Neural cell (in vitro differentiated cells): ENCODE measurements at regions not wholly inside any gene's neighbourhood (a gene's known extent, or its start where the extent isn't known, plus 50 kb on each side); places are given as distances from the start of the nearest gene placed in this dataset.

Source experiments
- H2AFZ ChIP-seq: fragments of 200-600, 300-800 bp; sonication (generic), shearing (Covaris generic); 2 replicates; pipeline ENCODE4 v1.6.0; 2014; ENCODE audit warnings: low read depth, mild to moderate bottlenecking, antibody characterized with exemption, low read length, moderate library complexity
- H3F3A ChIP-seq: fragments of 200-600 bp; shearing (Covaris generic); 2 replicates; pipeline ENCODE4 v1.6.1; 2016; ENCODE audit warnings: mild to moderate bottlenecking, moderate library complexity, mixed read lengths, antibody characterized with exemption, low read length; ENCODE audit not compliant: insufficient read depth, poor library complexity, severe bottlenecking
- H3K27ac ChIP-seq: fragments of 200-600, 300-800 bp; sonication (generic), shearing (Covaris generic); 2 replicates; pipeline ENCODE4 v1.5.1; 2014; ENCODE audit warnings: mild to moderate bottlenecking, low read length, moderate library complexity
- H3K27me3 ChIP-seq: fragments of 300-800, 200-600 bp; sonication (generic), shearing (Covaris generic); 2 replicates; pipeline ENCODE4 v1.6.0; 2014; ENCODE audit warnings: mild to moderate bottlenecking, low read depth, low read length, moderate library complexity; ENCODE audit not compliant: insufficient read depth
- H3K36me3 ChIP-seq: fragments of 300-800, 200-600 bp; sonication (generic), shearing (Covaris generic); 2 replicates; pipeline ENCODE4 v1.5.1; 2014; ENCODE audit warnings: mild to moderate bottlenecking, antibody characterized with exemption, low read length, moderate library complexity; ENCODE audit not compliant: insufficient read depth
- H3K4me2 ChIP-seq: fragments of 300-800, 200-600 bp; sonication (generic), shearing (Covaris generic); 2 replicates; pipeline ENCODE4 v1.6.0; 2014; ENCODE audit warnings: mild to moderate bottlenecking, low read length
- H3K4me3 ChIP-seq: fragments of 300-800, 200-600 bp; sonication (generic), shearing (Covaris generic); 2 replicates; pipeline ENCODE4 v1.5.1; 2014; ENCODE audit warnings: mild to moderate bottlenecking, low read length, moderate library complexity
- H3K79me2 ChIP-seq: fragments of 200-600 bp; shearing (Covaris generic); replicated peaks from 2 replicates; pipeline ENCODE4 v1.6.0; 2014; ENCODE audit warnings: mild to moderate bottlenecking, low read length, moderate library complexity; ENCODE audit not compliant: insufficient read depth
- H3K9ac ChIP-seq: fragments of 300-800, 200-600 bp; sonication (generic), shearing (Covaris generic); 2 replicates; pipeline ENCODE4 v1.6.1; 2016; ENCODE audit warnings: mild to moderate bottlenecking, low read length, mixed read lengths
- H3K9me2 ChIP-seq: fragments of 200-600 bp; shearing (Covaris generic); 2 replicates; pipeline ENCODE4 v1.6.1; 2016; ENCODE audit warnings: mild to moderate bottlenecking, low read length, mixed read lengths; ENCODE audit not compliant: insufficient read depth
- H3K9me3 ChIP-seq: fragments of 200-600, 300-800 bp; sonication (generic), shearing (Covaris generic); 2 replicates; pipeline ENCODE4 v1.6.1; 2016; ENCODE audit warnings: mild to moderate bottlenecking, mixed run types, low read length, moderate library complexity, mixed read lengths
- H4K20me1 ChIP-seq: fragments of 200-600 bp; shearing (Covaris generic); 2 replicates; pipeline ENCODE4 v1.6.1; 2016; ENCODE audit warnings: mild to moderate bottlenecking, mixed run types; ENCODE audit not compliant: insufficient read depth
- CTCF ChIP-seq: fragments of 450-650 bp; IDR thresholded peaks from 2 replicates; pipeline ENCODE4 v1.5.1; 2014; ENCODE audit warnings: antibody characterized with exemption, mild to moderate bottlenecking, moderate library complexity; ENCODE audit not compliant: poor library complexity, severe bottlenecking
- EP300 ChIP-seq: fragments of 450-650 bp; conservative IDR thresholded peaks from 2 replicates; pipeline ENCODE4 v1.6.1; 2014; ENCODE audit warnings: antibody characterized with exemption, mild to moderate bottlenecking, moderate library complexity; ENCODE audit not compliant: poor library complexity, severe bottlenecking
- EZH2 ChIP-seq: fragments of 200-600, 300-800 bp; shearing (Covaris generic), sonication (generic); IDR thresholded peaks from 2 replicates; pipeline ENCODE4 v1.6.1; 2014; ENCODE audit warnings: antibody characterized with exemption, low read length, borderline replicate concordance, mild to moderate bottlenecking; ENCODE audit not compliant: insufficient read depth, poor library complexity, severe bottlenecking
- MXI1 ChIP-seq: fragments of 450-650 bp; conservative IDR thresholded peaks from 2 replicates; pipeline ENCODE4 v1.6.1; 2014; ENCODE audit warnings: antibody characterized with exemption, mild to moderate bottlenecking; ENCODE audit not compliant: poor library complexity, severe bottlenecking
- POLR2AphosphoS5 ChIP-seq: IDR thresholded peaks from 2 replicates; pipeline ENCODE4 v1.6.1; 2012
- RAD21 ChIP-seq: fragments of 450-650 bp; conservative IDR thresholded peaks from 2 replicates; pipeline ENCODE4 v1.6.1; 2014; ENCODE audit warnings: antibody characterized with exemption, mild to moderate bottlenecking, moderate library complexity
- REST ChIP-seq: IDR thresholded peaks from 2 replicates; pipeline ENCODE4 v1.6.1; 2012; ENCODE audit warnings: borderline replicate concordance
- SMC3 ChIP-seq: fragments of 450-650 bp; conservative IDR thresholded peaks from 2 replicates; pipeline ENCODE4 v1.6.1; 2014; ENCODE audit warnings: antibody characterized with exemption, mild to moderate bottlenecking, moderate library complexity; ENCODE audit not compliant: poor library complexity
- TAF1 ChIP-seq: IDR thresholded peaks from 2 replicates; pipeline ENCODE4 v1.6.1; 2012; ENCODE audit warnings: low read depth

GRCh38 chr4:178415925-178416324, 973.7 kb upstream of the AGA start:
- no peak overlapping the region for H3K4me3 ChIP-seq
- H3F3A ChIP-seq, result no peaks in the 10 kb centered on the region
- no peaks in the 10 kb centered on the region for H3K9me2 ChIP-seq
- H3K36me3 ChIP-seq, result no peaks in the 10 kb centered on the region
- H3K27ac ChIP-seq, result no peak overlapping the region
- no peak overlapping the region for H3K4me2 ChIP-seq
- no peaks in the 10 kb centered on the region for H4K20me1 ChIP-seq
- TF ChIP-seq EZH2 (no peak), RAD21 (no peak), MXI1 (no peak), CTCF (no peak), TAF1 (no peak), REST (no peak), SMC3 (no peak), EP300 (no peak), POLR2AphosphoS5 (no peak)
- H3K9me3 ChIP-seq, result no peaks in the 10 kb centered on the region
- no peak overlapping the region for H3K9ac ChIP-seq
- H3K27me3 ChIP-seq, result no peaks in the 10 kb centered on the region
- H3K79me2 ChIP-seq, result no peaks in the 10 kb centered on the region
- no peak overlapping the region for H2AFZ ChIP-seq

GRCh38 chr4:178423366-178423765, 981.1 kb upstream of the AGA start:
- Histone ChIP-seq H3K4me3 (no peak overlapping the region), H3K27me3 (no peaks in the 10 kb centered on the region), H3K4me2 (no peak overlapping the region), H3F3A (no peaks in the 10 kb centered on the region), H3K36me3 (no peaks in the 10 kb centered on the region), H3K9me3 (no peaks in the 10 kb centered on the region), H2AFZ (no peak overlapping the region), H4K20me1 (no peaks in the 10 kb centered on the region), H3K79me2 (no peaks in the 10 kb centered on the region), H3K27ac (no peak overlapping the region), H3K9ac (no peak overlapping the region), H3K9me2 (no peaks in the 10 kb centered on the region)
- no peak for TF ChIP-seq REST
- no peak for TF ChIP-seq TAF1
- no peak for TF ChIP-seq MXI1
- no peak for TF ChIP-seq RAD21
- TF ChIP-seq POLR2AphosphoS5, result no peak
- no peak for TF ChIP-seq CTCF
- TF ChIP-seq EP300, result no peak
- TF ChIP-seq EZH2, result no peak
- no peak for TF ChIP-seq SMC3
